OCI-LY3 (cell line): ENCODE measurements at regions not wholly inside any gene's neighbourhood (a gene's known extent, or its start where the extent isn't known, plus 50 kb on each side); places are given as distances from the start of the nearest gene placed in this dataset.

Experiments
- EZH2phosphoT487 ChIP-seq: fragments of 200-600 bp; shearing (Covaris generic); IDR thresholded peaks from 2 replicates; pipeline ENCODE4 v1.6.1; 2018; ENCODE audit warnings: antibody characterized with exemption, mixed run types, low read depth
- TF ChIP-seq, protein P1 (sequence below): fragments of 200-600, 300-600 bp; sonication (generic); IDR thresholded peaks from 2 replicates; pipeline ENCODE4 v1.5.1; 2014; ENCODE audit warnings: antibody characterized with exemption, low read length, low read depth

DNA sequence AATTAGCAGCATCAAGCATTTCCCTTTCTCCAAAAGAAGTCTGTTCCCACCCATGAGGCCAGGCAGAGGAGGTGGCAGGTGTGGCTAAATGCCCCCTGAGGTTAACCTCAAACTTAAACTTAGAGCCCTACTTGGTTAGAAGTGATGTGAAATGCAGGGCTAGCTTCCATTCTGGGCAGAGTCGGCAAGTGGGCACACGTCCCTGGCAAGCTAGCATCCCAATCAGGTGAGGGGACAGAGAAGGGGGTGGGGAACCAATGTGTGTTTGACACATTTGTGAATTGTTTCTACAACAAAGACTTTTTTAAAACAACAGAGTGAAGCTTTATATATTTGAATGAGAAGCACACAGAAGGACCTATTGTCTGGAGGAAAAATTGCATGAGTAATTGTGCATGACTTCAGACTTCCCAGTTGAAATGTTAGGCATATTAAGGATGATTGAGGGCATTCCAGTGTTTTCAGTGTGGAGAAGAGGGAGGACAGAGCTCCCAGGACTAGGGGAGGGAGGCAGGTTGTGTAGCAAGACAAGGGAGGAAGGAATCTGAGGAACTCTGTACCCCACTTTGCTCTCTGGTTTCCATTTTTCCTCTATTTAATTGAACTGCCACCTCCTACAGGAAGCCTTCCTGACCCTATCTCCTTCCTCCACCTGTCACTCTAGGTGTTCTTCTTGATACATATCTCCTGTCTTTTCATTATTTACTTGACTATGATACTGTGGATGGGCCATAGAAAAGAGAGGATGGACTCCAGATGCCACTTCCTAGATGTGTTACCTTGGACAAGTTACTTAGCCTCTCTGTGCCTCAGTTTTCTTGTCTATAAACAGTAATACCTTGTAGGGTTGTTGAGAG lies 83.3 kb upstream of the PICALM start:
- TF ChIP-seq, protein P1, sequence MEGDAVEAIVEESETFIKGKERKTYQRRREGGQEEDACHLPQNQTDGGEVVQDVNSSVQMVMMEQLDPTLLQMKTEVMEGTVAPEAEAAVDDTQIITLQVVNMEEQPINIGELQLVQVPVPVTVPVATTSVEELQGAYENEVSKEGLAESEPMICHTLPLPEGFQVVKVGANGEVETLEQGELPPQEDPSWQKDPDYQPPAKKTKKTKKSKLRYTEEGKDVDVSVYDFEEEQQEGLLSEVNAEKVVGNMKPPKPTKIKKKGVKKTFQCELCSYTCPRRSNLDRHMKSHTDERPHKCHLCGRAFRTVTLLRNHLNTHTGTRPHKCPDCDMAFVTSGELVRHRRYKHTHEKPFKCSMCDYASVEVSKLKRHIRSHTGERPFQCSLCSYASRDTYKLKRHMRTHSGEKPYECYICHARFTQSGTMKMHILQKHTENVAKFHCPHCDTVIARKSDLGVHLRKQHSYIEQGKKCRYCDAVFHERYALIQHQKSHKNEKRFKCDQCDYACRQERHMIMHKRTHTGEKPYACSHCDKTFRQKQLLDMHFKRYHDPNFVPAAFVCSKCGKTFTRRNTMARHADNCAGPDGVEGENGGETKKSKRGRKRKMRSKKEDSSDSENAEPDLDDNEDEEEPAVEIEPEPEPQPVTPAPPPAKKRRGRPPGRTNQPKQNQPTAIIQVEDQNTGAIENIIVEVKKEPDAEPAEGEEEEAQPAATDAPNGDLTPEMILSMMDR, result no peak
- TF ChIP-seq EZH2phosphoT487, result no peak
